SK-N-SH treated with all-trans-retinoic acid at 6 μM for 48 hours (cell line): ENCODE measurements at regions not wholly inside any gene's neighbourhood (a gene's known extent, or its start where the extent isn't known, plus 50 kb on each side); places are given as distances from the start of the nearest gene placed in this dataset.

Experiments used
- ATAC-seq: fragments of 200-7000 bp; cut with Tn5 transposase; 3 replicates; pipeline ENCODE4 v1.9.1; 2020; ENCODE audit warnings: mild to moderate bottlenecking, moderate library complexity
- BACH2 ChIP-seq: fragments of 250-450 bp; sonication (Bioruptor Pico); IDR thresholded peaks from 2 replicates; pipeline ENCODE4 v1.9.0; 2021; ENCODE audit warnings: mild to moderate bottlenecking, borderline replicate concordance
- CREB5 ChIP-seq: fragments of 250-450 bp; sonication (Bioruptor Pico); IDR thresholded peaks from 2 replicates; pipeline ENCODE4 v1.5.1; 2020; ENCODE audit warnings: low read depth, mild to moderate bottlenecking, moderate library complexity
- CSDC2 ChIP-seq: fragments of 250-450 bp; sonication (Bioruptor Pico); IDR thresholded peaks from 2 replicates; pipeline ENCODE4 v1.5.0; 2020; ENCODE audit warnings: mild to moderate bottlenecking, moderate library complexity
- CSRNP3 ChIP-seq: fragments of 250-450 bp; sonication (Bioruptor Pico); IDR thresholded peaks from 2 replicates; pipeline ENCODE4 v1.5.1; 2021; ENCODE audit warnings: mild to moderate bottlenecking, moderate library complexity
- ESRRG ChIP-seq: fragments of 250-450 bp; sonication (Bioruptor Pico); IDR thresholded peaks from 2 replicates; pipeline ENCODE4 v1.6.1; 2021; ENCODE audit warnings: mild to moderate bottlenecking
- GLIS3 ChIP-seq: fragments of 250-450 bp; sonication (Bioruptor Pico); IDR thresholded peaks from 2 replicates; pipeline ENCODE4 v1.5.0; 2020; ENCODE audit warnings: mild to moderate bottlenecking, moderate library complexity
- ISL1 ChIP-seq: fragments of 250-450 bp; sonication (Bioruptor Pico); IDR thresholded peaks from 2 replicates; pipeline ENCODE4 v2.1.2; 2022; ENCODE audit warnings: mild to moderate bottlenecking, moderate library complexity
- OSR1 ChIP-seq: fragments of 250-450 bp; sonication (Bioruptor Pico); IDR thresholded peaks from 2 replicates; pipeline ENCODE4 v1.8.0; 2022; ENCODE audit warnings: moderate library complexity, mild to moderate bottlenecking, inconsistent platforms
- PATZ1 ChIP-seq: fragments of 250-450 bp; sonication (Bioruptor Pico); IDR thresholded peaks from 2 replicates; pipeline ENCODE4 v1.8.0; 2020; ENCODE audit warnings: mild to moderate bottlenecking, moderate library complexity, borderline replicate concordance
- POU6F1 ChIP-seq: fragments of 250-450 bp; sonication (Bioruptor Pico); IDR thresholded peaks from 2 replicates; pipeline ENCODE4 v1.8.0; 2021; ENCODE audit warnings: low read depth, mild to moderate bottlenecking, moderate library complexity, borderline replicate concordance
- PPARA ChIP-seq: fragments of 250-450 bp; sonication (Bioruptor Pico); IDR thresholded peaks from 2 replicates; pipeline ENCODE4 v1.5.0; 2020; ENCODE audit warnings: mild to moderate bottlenecking, borderline replicate concordance
- RARB ChIP-seq: fragments of 250-450 bp; sonication (Bioruptor Pico); IDR thresholded peaks from 2 replicates; pipeline ENCODE4 v1.8.0; 2021; ENCODE audit warnings: mild to moderate bottlenecking, moderate library complexity
- SNAI2 ChIP-seq: fragments of 250-450 bp; sonication (Bioruptor Pico); IDR thresholded peaks from 2 replicates; pipeline ENCODE4 v1.5.0; 2020; ENCODE audit warnings: mild to moderate bottlenecking, moderate library complexity
- TCF4 ChIP-seq: fragments of 250-450 bp; sonication (Bioruptor Pico); IDR thresholded peaks from 2 replicates; pipeline ENCODE4 v1.8.0; 2021; ENCODE audit warnings: mild to moderate bottlenecking, moderate library complexity, borderline replicate concordance
- TOX ChIP-seq: fragments of 250-450 bp; sonication (Bioruptor Pico); IDR thresholded peaks from 2 replicates; pipeline ENCODE4 v1.8.0; 2021; ENCODE audit warnings: mild to moderate bottlenecking, moderate library complexity, borderline replicate concordance
- ZFP3 ChIP-seq: fragments of 250-450 bp; sonication (Bioruptor Pico); IDR thresholded peaks from 2 replicates; pipeline ENCODE4 v1.5.0; 2020; ENCODE audit warnings: mild to moderate bottlenecking, moderate library complexity
- ZFP30 ChIP-seq: fragments of 450-650 bp; formaldehyde crosslinking; IDR thresholded peaks from 2 replicates; pipeline ENCODE4 v1.5.0; 2022; ENCODE audit warnings: mild to moderate bottlenecking, moderate library complexity
- ZNF565 ChIP-seq: fragments of 450-650 bp; formaldehyde crosslinking; conservative IDR thresholded peaks from 2 replicates; pipeline ENCODE4 v1.5.0; 2020; ENCODE audit warnings: low read depth, mild to moderate bottlenecking, moderate library complexity
- ZNF70 ChIP-seq: fragments of 450-650 bp; formaldehyde crosslinking; IDR thresholded peaks from 2 replicates; pipeline ENCODE4 v1.5.0; 2020; ENCODE audit warnings: mild to moderate bottlenecking, moderate library complexity
- ZNF8 ChIP-seq: fragments of 450-650 bp; formaldehyde crosslinking; IDR thresholded peaks from 2 replicates; pipeline ENCODE4 v1.5.0; 2020; ENCODE audit warnings: mild to moderate bottlenecking, moderate library complexity

- TF ChIP-seq PPARA (CRISPR knock-in tag) = no peak
- TF ChIP-seq TCF4 (CRISPR knock-in tag) = no peak
- TF ChIP-seq CSRNP3 (CRISPR knock-in tag) = no peak
- TF ChIP-seq ISL1 = no peak
- TF ChIP-seq TOX (CRISPR knock-in tag) = no peak
- ATAC-seq = no peak
Observed at GRCh38 chr6:44524476-44525227, 137.1 kb downstream of the CDC5L start.

- no peak for ATAC-seq
- TF ChIP-seq ZFP3 (CRISPR knock-in tag) = no peak
- TF ChIP-seq ISL1 = no peak
- TF ChIP-seq GLIS3 (CRISPR knock-in tag) = no peak
- TF ChIP-seq ESRRG (CRISPR knock-in tag) = no peak
- no peak for TF ChIP-seq TOX (CRISPR knock-in tag)
- TF ChIP-seq RARB (CRISPR knock-in tag) = no peak
- TF ChIP-seq, all 23 proteins: peak for 0
Observed at GRCh38 chr6:44525761-44526351, 138.3 kb downstream of the CDC5L start.

- TF ChIP-seq PATZ1 (CRISPR knock-in tag) (no peak), TCF4 (CRISPR knock-in tag) (no peak), ZFP30 (no peak), OSR1 (CRISPR knock-in tag) (no peak), ESRRG (CRISPR knock-in tag) (no peak), CSDC2 (CRISPR knock-in tag) (no peak), PPARA (CRISPR knock-in tag) (no peak), ZNF565 (CRISPR knock-in tag) (no peak), CSRNP3 (CRISPR knock-in tag) (no peak), CREB5 (CRISPR knock-in tag) (no peak), GLIS3 (CRISPR knock-in tag) (no peak), RARB (CRISPR knock-in tag) (no peak), ZNF8 (CRISPR knock-in tag) (no peak), POU6F1 (CRISPR knock-in tag) (no peak)
- ATAC-seq = no peak
Observed at GRCh38 chr6:44527181-44527580, 139.7 kb downstream of the CDC5L start.

GRCh38 chr6:44527583-44528369, 140.3 kb downstream of the CDC5L start:
- ATAC-seq = no peak
- TF ChIP-seq GLIS3 (CRISPR knock-in tag) = no peak
- no peak for TF ChIP-seq CSDC2 (CRISPR knock-in tag)
- no peak for TF ChIP-seq ZNF8 (CRISPR knock-in tag)
- TF ChIP-seq ZFP3 (CRISPR knock-in tag) = no peak
- no peak for TF ChIP-seq ISL1
- TF ChIP-seq PATZ1 (CRISPR knock-in tag) = no peak
- no peak for TF ChIP-seq TCF4 (CRISPR knock-in tag)
- TF ChIP-seq BACH2 (CRISPR knock-in tag) = no peak
- TF ChIP-seq ZNF70 (CRISPR knock-in tag) = no peak
- no peak for TF ChIP-seq SNAI2 (CRISPR knock-in tag)
